Activated T-helper 2 cell treated with anti-CD3 and anti-CD28 coated beads, Interferon-gamma antibody, Interleukin-2, Interleukin-4, amounts not matched to agents 10 μg/mL and 5 μg/mL and 100 μg/mL, durations not matched to agents 14 hours and 24 hours and 36 hours (primary cell): ENCODE measurements at regions not wholly inside any gene's neighbourhood (a gene's known extent, or its start where the extent isn't known, plus 50 kb on each side); places are given as distances from the start of the nearest gene placed in this dataset.

Experiments
- DNase-seq: peaks from one replicate; pipeline ENCODE4 v3.0.0; 2021; ENCODE audit warnings: low spot score
- H3K27ac Mint-ChIP-seq: one replicate; pipeline ENCODE4 v1.8.0; 2021; ENCODE audit warnings: mixed read lengths
- H3K27me3 Mint-ChIP-seq: one replicate; pipeline ENCODE4 v1.8.0; 2021; ENCODE audit warnings: low read depth, mixed read lengths
- H3K36me3 Mint-ChIP-seq: one replicate; pipeline ENCODE4 v1.8.0; 2021; ENCODE audit warnings: low read depth, mixed read lengths
- H3K4me1 Mint-ChIP-seq: one replicate; pipeline ENCODE4 v1.8.0; 2021; ENCODE audit warnings: low read depth, mixed read lengths
- H3K4me3 Mint-ChIP-seq: one replicate; pipeline ENCODE4 v1.8.0; 2021; ENCODE audit warnings: low read depth, mild to moderate bottlenecking, moderate library complexity, mixed read lengths
- H3K9me3 Mint-ChIP-seq: one replicate; pipeline ENCODE4 v1.8.0; 2021; ENCODE audit warnings: mixed read lengths
- intact Hi-C: fragments of 100-400 bp; cut with micrococcal nuclease; formaldehyde crosslinking; loops from one replicate; pipeline ENCODE4 v1.15.1; 2023

- intact Hi-C loops, result loop anchor here (10.0 kb wide), 2 partner anchors 57 to 157 kb away; partner anchors contain the start of gene CABLES1
- no peak for DNase-seq
- Mint-ChIP-seq H3K4me1 (peaks cover 36% of the 10 kb centered on the region), H3K27me3 (no peaks in the 10 kb centered on the region), H3K36me3 (no peaks in the 10 kb centered on the region), H3K27ac (no peak overlapping the region), H3K9me3 (no peaks in the 10 kb centered on the region), H3K4me3 (no peak overlapping the region)
Measured at GRCh38 chr18:23077493-23078256, 57.6 kb upstream of the CABLES1 start.

GRCh38 chr18:23085066-23085465 lies 50.2 kb upstream of the CABLES1 start:
- Mint-ChIP-seq H3K9me3 (no peaks in the 10 kb centered on the region), H3K27me3 (peaks cover 18% of the 10 kb centered on the region), H3K4me3 (no peak overlapping the region), H3K27ac (no peak overlapping the region), H3K36me3 (no peaks in the 10 kb centered on the region), H3K4me1 (peaks cover 5% of the 10 kb centered on the region)
- no peak for DNase-seq
- intact Hi-C loops, result no loop called here
